ENCODE measurements at regions not wholly inside any gene's neighbourhood (a gene's known extent, or its start where the extent isn't known, plus 50 kb on each side); places are given as distances from the start of the nearest gene placed in this dataset.
"Not testable (repeated sequence)": the region's sequence is repeated elsewhere in the genome, so short reads cannot be mapped to it uniquely, and the experiment has no call there.

DNA sequence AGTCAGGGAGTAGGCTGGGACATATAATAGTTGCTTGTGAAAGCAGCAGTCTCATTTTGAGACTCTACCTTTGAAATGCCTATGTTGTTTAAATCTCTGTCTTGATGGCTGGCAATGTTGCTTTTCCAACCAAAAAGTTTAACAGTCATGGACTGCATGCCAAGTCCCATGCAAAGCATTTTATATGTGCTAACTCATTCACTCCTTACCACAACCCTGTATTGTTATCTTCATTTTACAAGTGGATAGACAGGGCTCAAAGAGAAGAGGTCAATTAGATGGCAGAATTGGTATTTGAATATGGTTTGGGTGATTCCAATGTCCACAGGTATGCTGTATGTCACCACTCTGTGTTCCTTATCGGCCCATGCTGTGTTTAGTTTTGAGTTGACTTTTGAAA lies 331.4 kb upstream of the USP24 start:
- DNase-seq: no peak

GRCh38 chr1:55544826-55545225 lies 329.7 kb upstream of the USP24 start:
- no peak for DNase-seq

DNA sequence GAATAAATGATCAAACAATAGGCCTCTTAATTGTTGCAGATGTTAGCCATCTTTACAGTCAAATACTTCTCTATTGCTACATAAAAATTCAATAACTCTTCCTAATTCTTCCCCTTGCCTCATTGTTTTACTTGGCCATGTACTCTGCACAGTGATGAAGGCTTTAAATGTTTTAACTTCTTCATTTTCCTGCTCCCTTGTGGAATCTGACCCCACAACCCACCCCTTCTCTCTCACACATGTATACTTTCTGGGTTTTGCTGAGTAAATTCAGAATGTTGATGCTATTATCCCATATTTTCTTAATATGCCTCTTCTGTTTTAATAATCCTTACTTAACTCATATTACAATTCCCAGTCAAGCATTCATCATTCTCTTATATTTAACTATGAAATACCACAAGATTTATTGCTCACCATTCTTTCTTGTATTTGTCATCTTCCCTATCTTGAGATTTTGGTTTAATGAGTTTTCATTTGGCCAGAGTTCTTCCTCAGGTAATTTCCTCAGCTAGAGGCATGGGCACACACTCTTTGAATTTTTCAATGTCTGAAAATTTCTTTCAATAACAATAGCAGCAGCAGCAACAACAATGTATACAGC lies 327.8 kb upstream of the USP24 start:
- no peak for DNase-seq

GRCh38 chr1:55541296-55541695 lies 326.1 kb upstream of the USP24 start:
- no peak for DNase-seq

DNA sequence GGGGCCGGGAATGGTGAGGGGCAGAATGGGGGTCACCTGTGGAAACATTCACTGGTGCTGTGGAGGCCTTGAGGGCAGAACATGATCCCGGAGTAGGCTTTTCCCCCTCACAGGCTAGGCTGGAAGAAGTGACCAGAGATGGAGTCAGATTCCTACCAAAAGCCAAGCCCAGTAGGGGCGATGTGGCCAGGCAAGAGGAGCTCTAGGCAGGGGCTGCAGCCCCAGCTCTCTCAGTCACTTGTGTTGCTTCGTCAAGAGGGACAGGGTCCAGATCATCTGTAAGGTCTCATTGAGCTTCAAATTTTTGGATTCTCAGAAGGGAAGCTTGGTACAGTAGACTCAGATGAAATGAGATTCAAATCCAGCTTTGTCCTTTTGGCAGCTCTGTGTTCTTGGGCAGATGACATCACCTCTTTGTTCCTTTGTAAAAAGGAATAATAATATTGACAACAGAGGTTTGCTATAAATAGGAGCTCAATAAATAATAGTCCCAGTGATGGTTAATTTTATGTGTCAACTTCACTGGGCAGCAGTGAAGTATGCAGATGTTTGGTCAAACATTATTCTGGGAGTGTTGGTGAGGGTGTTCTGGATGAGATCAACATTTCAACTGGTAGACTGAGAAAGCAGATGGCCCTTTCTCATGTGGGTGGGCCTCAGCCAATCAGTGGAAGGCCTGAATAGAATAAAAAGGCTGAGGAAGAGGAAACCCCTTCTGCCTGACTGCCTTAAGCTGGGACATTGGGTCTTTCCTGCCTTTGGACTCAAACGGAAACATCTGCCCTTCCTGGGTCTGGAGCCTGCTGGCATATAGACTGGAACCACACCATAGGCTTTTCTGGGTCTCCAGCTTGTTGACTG lies 324.7 kb upstream of the USP24 start:
- no peak for DNase-seq

GRCh38 chr1:55538428-55538827 lies 323.3 kb upstream of the USP24 start:
- no peak for DNase-seq

GRCh38 chr1:55536545-55536865 lies 321.3 kb upstream of the USP24 start:
- DNase-seq: no peak

DNA sequence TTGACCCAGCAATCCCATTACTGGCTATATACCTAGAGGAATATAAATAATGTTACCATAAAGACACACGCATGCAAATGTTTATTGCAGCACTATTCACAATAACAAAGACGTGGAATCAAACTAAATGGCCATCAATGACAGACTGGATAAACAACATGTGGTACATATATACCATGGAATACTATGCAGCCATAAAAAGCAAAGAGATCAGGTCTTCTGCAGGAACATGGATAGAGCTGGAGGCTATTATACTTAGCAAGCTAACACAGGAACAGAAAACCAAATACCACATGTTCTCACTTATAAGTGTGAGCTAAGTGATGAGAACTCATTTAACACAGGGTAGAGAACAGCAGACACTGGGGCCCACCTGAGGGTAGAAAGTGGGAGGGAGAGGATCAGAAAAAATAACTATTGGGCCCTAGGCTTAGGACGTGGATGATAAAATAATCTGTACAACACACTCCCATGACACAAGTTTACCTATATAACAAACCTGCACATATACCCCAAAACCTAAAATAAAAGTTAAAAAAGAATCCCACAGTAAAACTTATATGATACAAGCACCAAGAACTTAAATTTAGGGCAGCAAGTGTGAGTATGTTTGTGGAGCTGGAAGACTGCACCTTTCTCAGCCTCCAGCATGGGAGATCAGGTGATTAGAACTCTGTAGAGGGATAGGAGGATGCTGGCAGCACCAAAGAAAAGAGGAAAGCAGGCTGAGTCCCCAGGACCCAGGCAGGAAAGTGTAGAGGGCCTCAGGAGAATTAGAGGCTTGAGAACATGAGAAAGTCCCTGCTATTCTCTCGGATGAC lies 320.8 kb upstream of the USP24 start:
- DNase-seq: no peak

DNA sequence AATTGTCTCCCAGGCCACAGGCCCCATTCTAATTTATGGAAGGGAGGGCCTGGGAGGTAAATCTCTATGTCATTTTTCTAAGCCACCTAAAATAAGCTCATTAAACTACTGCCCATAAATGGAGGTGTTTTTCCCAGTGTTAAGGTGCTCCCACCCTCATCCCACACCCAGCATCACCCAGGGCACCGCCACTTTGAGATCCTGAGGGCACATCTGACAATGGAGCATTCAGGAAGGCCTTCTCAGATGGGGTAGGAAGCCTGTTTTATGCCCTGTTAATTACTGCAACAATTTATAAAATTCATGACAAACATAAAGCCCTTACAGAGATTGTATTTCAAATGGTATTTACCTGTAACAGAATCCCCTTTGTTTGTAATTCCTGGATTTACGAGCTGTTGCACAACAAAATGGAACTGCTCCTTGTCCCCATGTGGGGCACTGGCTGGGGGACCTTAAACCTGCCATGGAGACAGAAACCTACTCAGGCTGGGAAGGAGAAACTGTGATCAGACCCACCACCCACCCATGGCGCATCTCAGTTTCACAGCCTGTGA lies 319.5 kb upstream of the USP24 start:
- no peak for DNase-seq

DNA sequence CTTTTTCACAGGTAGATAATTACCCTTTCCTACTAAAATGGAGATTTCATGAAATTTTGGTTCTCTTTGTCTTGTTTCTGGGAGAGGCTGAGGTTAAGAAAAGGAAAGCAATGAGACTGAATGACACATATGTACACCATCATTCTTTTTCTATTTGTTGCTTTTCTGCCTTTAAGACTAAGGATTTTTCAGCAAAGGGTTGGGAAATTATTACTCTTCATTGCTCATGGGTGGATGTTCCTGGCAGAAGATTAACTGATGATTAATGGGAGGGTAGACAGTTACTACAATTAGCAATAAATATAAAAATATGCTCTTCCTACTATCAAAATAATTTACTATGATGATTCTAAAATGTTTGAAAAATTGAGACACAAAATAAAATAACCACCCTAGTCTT lies 316.5 kb upstream of the USP24 start:
- no peak for DNase-seq

DNA sequence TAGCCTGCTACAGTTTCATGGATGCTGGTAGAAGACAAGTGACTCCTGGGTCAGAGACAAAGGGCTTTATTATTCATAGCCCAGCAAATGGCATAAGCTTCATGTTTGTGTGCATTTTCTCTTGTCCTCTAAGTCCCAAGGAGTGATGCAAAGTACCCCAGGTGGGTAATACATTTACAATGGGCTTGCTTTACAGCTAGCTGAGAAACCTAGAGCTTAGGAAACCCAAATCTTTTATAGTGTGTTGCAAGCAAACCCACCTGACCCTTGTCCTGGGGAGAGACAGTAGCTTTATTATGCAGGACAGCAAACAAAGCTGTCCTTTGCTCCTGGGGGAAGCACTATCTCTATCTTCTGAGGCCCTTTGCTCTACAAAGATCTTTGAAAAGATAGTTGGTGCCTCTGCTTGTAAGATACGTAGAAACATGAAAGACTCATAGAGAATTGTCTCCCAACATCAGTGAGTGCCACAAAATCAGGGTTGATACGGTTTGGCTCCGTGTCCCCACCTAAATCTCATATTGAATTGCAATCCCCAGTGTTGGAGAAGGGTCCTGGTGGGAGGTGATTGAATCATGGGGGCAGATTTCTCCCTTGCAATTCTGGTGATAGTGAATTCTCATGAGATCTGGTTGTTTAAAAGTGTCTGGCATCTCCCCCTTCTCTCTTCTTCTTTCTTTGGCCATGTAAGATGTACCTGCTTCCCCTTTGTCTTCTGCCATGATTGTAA lies 315.8 kb upstream of the USP24 start:
- DNase-seq: no peak

DNA sequence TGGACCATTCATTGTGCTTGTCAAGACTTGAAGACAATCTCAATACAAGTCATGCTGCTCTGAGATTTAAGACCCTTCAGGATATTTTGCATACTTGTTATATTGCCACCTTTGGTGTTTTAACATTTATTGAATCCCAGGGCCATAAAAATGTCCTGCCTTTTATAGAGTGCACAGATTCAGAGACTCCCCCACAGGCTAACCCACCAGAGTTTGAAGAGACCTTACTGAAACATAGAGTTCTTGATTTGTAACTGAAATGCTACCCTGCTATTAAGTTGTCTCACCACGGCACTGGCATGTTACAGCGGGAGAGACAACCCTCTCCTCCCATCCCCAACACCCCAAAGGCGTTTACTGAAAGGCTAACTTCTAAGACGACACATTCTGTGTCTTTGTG lies 313.9 kb upstream of the USP24 start:
- no peak for DNase-seq

DNA sequence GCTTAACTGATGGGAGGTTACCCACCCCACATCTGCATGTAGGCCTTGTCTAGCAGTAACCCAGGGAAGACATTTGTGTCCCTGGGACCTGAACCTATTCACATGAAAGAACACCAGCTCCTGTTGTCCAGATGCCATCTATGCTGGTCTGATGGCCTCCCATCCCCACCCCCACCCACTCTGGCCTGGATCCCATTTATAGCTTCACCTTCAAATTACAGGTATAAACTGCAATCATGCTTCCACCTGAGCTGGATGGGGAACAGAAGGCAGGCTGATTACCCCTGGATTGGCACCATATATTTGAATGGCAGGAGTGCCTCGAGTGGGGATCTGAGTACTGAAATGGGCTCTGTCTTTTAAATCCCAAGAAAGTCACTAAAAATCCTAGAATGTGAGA lies 312.7 kb upstream of the USP24 start:
- DNase-seq: no peak

- no peak for DNase-seq
Observed at GRCh38 chr1:55526716-55527115, 311.6 kb upstream of the USP24 start.

GRCh38 chr1:55524006-55524405 lies 308.8 kb upstream of the USP24 start:
- DNase-seq: no peak

DNA sequence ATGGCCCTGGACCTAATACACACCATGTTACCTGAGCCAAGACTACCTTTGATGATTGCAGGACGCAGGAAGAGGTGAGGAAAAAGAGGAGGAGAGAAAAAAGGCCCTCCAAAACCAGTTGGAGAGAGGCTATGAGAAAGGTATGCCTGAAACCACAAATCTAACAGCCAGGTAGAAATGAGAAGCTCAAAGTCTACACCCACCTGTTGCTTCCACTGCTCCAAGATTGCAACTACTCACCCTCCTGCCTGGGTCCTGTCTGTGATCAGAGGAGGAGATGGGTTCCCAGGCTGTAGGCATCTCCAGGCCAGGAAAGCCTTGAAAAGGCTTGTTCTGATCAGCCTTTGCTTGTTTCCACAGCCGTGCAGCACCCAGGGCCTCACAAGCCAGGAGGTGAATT lies 307.8 kb upstream of the USP24 start:
- DNase-seq: no peak

DNA sequence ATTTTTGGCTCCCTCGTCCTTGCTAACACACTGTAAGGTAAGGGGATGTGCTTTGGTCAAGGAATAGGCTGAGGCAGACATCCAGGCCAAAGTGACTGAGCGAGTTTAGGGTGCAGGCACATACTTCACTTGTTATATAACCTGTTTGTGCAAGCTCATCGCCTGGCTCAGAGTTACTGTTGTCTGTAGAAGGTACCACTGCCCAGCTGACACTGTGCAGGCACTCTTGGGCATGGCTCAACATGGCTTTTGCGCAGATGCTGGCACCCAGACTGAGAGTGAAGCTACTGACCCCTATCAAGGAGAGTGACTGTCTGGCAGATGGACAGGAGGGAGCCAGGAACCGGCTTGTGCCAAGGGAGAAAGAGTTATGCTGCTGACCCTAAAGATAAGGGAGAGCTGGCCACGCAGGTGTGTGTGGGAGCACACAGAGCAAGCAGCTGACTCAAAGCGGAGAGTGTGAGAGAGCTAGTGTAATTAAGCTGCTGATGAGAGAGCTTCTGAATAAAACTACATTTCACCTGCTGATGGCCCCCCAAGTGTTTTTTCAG lies 307.3 kb upstream of the USP24 start:
- no peak for DNase-seq

- DNase-seq: no peak
Observed at GRCh38 chr1:55520861-55521260, 305.7 kb upstream of the USP24 start.

- no peak for DNase-seq
Observed at GRCh38 chr1:55519937-55520683, 304.9 kb upstream of the USP24 start.

- no peak for DNase-seq
Observed at GRCh38 chr1:55519276-55519675, 304.1 kb upstream of the USP24 start.

GRCh38 chr1:55517036-55517435 lies 301.9 kb upstream of the USP24 start:
- no peak for DNase-seq

GRCh38 chr1:55514571-55514970 lies 299.4 kb upstream of the USP24 start:
- not testable (repeated sequence) for DNase-seq

Data from retina (tissue), 1 donor.